Right lung (tissue), 2 donors: ENCODE measurements at regions not wholly inside any gene's neighbourhood (a gene's known extent, or its start where the extent isn't known, plus 50 kb on each side); places are given as distances from the start of the nearest gene placed in this dataset.

Source experiments
- DNase-seq, 2 donors: peaks; one replicate each; pipeline ENCODE4 v3.0.0-alpha.2; 2013

DNA sequence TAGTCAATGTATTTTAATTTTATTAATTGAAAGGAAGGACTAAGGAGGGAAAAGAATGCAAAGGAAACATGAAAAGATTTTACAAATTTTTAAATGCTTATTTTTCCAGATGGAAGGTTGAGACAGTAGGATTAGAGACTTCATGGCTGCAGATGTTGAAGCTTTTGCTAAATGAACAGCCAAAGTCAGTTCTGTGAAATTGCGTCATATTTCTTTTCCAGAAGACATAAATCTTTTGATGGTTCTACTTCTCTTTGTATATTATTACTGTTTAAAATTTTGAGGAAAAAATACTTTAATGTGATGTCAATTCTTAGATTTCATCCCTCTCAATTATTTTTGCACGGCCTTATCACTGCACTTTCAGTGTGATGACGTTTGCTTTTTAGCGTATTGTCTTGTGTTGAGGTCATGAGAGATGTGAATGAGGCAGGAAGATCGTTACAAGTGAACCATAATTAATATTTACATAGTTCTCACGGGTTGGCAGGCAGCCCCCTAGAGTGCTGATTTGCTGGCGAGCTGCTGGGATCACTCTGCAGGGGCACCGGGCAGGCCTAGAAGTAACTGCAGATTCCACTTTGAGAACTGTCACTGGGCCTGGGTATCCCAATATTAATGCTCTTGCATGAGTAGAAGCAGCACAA is 158.1 kb downstream of the TBXT start:
- no peak for DNase-seq

- peak in 1 of 2 donors; percentile 28 for DNase-seq
These were observed 158.9 kb downstream of the TBXT start for GRCh38 chr6:166008441-166009369.

DNA sequence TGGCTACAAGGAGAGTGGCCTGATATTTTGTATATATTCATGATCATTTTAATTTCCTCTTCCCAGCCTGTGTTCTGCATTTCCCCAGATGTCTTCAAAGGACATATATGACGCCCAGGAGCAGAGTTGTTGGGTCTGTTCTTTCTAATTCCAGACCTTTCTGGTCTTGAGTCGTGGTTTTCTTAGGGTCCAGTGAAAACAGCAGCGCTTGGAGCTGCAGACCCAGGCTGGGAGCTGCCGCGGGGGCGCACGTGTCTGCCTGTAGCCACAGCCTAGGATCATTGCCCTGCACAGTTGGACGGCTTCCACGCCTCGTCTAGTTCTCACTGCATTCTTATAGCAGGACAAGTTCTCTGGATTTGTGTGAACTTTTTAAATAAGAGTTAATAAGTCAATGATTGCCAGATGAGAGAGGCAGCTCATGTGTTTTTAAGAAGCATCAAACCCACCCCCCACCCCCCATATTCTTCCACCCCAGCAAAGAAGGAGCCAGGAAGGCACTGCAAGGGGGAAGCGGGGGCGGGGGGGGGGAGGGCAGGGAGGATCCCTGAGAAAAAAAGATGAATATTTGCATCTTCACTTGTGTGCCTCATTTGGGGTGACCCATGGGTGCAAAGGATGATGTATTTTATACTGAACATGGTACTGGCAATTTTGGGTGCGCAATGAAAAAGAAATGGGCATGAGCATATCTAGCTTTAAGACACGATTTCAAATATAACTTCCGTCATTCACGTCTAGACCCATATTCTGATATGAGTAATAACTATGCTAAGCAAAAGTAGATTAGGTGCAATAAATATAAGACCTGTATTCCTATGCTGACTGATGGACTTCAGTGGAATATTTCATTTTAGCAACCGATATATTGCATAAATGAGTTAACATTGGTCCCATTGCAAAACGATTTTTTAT is 160.0 kb downstream of the TBXT start:
- DNase-seq = peak in 1 of 2 donors; percentile 57

DNA sequence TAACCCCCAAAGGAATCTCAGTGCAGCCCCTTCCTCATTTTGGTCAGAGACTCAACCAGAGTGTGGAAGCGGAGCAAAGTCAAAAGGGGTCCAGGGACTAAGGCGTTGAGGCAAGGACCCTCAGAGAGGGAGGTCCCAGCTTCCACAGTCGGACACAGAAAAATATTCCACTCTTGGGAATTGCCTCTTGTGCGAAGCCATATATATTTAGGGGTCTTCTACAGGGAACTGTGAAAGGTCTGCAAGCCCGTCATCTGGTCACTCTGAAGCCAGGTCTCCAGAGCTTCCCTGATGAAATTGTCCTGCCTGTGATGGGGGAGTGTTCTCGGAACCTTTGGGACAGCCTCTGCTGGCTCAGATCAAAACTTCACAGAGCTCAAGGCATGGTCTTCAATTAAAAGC is 160.8 kb downstream of the TBXT start:
- DNase-seq = no peak

GRCh38 chr6:166005944-166006899 is 161.4 kb downstream of the TBXT start:
- DNase-seq = peak; percentile 66 to 70

GRCh38 chr6:166005401-166005943 is 162.2 kb downstream of the TBXT start:
- peak; percentile 60 to 78 for DNase-seq

DNA sequence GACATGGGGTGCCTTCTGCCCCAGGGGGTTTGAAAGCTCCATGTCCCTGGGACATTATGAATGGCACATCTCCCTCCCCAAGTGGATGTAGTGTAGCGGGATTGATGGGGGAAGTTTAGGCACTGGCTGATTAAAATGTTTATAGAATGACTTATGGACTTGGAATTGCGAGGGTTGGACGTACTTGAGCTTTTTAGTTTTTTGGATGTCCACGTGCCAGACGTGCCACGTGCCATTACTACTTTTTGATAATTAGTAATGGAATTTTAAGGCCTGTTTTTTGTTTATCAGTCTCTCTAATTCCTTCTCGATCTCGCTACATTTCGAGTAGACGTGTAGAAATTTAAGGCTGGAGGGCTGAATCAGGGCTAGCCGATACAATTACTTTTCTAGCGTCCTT is 162.8 kb downstream of the TBXT start:
- no peak for DNase-seq

- DNase-seq = no peak
These were observed 163.2 kb downstream of the TBXT start for GRCh38 chr6:166004471-166004870.

DNA sequence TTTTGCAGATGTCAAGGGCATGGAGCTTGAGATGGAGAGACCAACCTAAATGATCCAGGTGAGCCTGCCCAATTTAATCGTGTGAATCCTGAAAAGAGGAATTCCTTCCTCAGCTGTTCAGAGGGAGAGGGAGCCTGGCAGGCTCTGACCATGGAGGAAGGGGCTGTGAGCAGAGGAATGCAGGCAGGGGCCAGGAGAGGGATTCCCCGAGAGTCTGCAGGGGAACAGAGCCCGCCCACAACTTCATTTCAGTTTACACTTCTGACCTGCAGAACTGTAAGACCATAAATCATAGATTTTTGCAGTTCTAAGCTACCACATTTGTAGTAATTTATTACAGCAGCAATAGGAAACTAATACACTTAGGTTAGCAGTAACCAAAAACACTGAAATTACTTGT is 164.1 kb downstream of the TBXT start:
- DNase-seq = no peak

- no peak for DNase-seq
These were observed 166.3 kb downstream of the TBXT start for GRCh38 chr6:166001359-166001758.

- DNase-seq = no peak
These were observed 168.4 kb downstream of the TBXT start for GRCh38 chr6:165999279-165999678.

DNA sequence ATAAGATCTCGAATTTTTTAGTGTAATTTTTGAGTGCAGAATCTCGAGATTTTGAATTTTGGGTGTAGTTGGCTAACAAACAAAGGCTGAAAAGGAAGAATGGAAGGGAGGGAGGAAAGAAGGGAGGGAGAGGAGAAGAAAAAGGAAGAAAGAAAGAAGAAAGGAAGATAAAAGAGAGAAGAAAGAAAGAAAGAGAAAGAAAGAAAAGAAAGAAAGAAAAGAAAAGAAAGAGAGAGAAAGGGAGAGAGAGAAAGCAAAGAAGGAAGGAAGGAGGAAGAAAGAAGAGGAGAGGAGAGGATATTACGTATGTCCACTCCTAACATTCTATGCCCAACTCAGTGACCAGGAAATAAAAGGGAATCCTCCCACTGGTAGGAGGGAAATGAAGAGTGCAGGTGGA is 169.6 kb downstream of the TBXT start:
- DNase-seq = no peak

- no peak for DNase-seq
These were observed 176.3 kb downstream of the TBXT start for GRCh38 chr6:165991341-165991740.

DNA sequence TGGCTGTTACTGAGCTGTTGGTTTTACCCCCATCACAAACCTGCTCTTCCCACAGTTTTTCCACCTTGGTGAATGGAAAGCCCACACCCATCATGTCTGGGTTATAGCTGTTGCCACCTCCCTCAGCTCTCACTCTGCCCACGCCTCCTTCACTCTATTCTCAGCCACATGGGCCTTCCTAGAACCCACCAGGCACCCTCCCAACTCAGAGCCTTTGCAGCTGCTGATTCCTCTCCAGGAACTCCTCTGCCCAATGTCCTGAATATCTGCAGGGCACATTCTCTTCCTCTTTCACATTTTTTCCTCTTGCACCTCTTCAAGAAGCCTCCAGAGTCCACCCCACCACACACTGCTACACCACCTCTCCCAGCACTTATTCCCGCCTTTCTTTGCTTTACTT is 177.4 kb downstream of the TBXT start:
- no peak for DNase-seq

- DNase-seq = no peak
These were observed 178.7 kb downstream of the TBXT start for GRCh38 chr6:165988757-165989456.

- DNase-seq = no peak
These were observed 179.3 kb downstream of the TBXT start for GRCh38 chr6:165988302-165988756.

DNA sequence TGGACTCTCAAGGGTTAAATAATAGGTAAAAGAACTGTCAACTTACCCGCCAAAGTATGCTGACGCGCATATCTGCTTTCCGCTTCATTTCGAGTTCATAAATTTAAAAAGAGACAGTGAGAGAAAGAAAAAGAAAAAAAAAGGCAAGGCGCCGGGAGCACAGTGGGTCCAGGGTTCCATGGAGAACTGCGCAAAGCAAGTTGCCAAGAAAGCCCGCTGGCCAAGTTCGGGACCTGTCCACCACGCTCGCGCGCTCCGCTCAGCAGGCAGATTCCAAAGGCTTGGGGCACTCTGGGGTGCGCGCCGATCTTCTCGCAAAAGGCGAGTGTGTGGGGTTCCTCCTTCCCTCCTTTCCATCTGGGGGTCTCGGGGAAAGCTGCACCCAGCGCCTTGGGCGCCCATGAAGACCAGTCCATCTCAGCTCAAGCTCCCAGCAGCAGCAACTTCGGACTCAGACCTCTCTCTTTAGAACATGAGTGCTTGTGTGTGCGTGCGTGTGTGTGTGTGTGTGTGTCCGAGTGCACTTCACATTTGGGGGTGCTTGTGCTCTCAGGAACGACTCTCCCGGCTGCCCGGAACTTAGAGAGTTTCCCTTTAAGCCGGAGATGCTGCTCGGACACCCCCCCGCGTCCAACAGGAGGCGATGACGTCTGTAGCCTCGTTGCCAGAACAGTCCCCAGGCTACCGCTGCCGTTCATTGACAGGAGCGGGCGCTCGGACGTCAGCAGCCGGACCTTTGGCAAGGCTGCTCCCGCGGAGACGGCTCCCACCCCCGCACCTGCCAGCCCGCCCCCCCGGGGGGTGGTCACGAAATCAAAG is 180.0 kb downstream of the TBXT start:
- DNase-seq = peak; percentile 50 to 56

DNA sequence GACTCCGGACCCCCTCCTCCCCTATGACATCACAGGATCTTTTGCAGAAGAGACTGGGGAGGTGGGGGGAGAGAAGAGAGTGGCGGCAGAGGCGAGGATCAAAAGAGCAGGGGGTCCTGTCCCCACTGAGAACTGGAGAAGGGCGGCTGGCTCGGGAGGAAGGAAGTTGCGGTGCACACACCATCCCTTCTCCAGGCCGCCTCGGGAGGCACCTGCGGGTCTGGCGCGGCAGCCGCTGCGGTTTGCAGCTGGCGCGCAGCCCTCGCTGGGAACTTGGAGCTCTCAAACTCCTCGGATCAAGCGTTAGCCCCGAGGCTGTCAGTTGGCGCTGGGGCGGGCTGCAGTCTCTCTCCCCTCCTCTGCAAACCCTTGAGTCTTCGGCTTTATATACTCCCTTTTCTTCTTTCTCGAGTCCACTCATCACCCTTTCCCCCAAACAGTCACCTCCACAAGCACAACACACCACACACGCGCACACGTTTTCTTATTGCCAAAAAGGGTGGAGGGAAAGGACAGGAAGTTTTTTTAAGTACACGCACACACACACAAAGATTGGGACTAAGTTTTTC is 180.7 kb downstream of the TBXT start:
- DNase-seq = no peak
